A673 (cell line): ENCODE measurements at regions not wholly inside any gene's neighbourhood (a gene's known extent, or its start where the extent isn't known, plus 50 kb on each side); places are given as distances from the start of the nearest gene placed in this dataset.

Experiments
- CTCF ChIP-seq: fragments of 300-800, 200-600 bp; sonication (generic); conservative IDR thresholded peaks from 2 replicates; pipeline ENCODE4 v1.5.1; 2017; ENCODE audit warnings: low read depth, mild to moderate bottlenecking, antibody characterized with exemption, low read length, moderate library complexity, mixed read lengths
- EZH2 ChIP-seq: fragments of 200-600 bp; sonication (generic); IDR thresholded peaks from 2 replicates; pipeline ENCODE4 v1.6.1; 2017; ENCODE audit warnings: borderline replicate concordance, low read depth, mild to moderate bottlenecking, mixed read lengths, antibody characterized with exemption, low read length; ENCODE audit not compliant: poor library complexity, severe bottlenecking

GRCh38 chr11:8839306-8839956 is 71.6 kb upstream of the AKIP1 start:
- no peak for TF ChIP-seq CTCF
- no peak for TF ChIP-seq EZH2
